ENCODE measurements at regions not wholly inside any gene's neighbourhood (a gene's known extent, or its start where the extent isn't known, plus 50 kb on each side); places are given as distances from the start of the nearest gene placed in this dataset.
"Not testable (repeated sequence)": the region's sequence is repeated elsewhere in the genome, so short reads cannot be mapped to it uniquely, and the experiment has no call there.

GRCh38 chr14:71247106-71247505 is 339.8 kb downstream of the PCNX1 start:
- Histone ChIP-seq H3K4me3 (no peak overlapping the region), H3K9me3 (no peaks in the 10 kb centered on the region), H3K4me1 (peaks cover 0 to 9% (median 0%) of the 10 kb centered on the region in 3 donors), H3K36me3 (no peaks in the 10 kb centered on the region), H3K27ac (no peak overlapping the region), H3K27me3 (no peaks in the 10 kb centered on the region)
- TF ChIP-seq POLR2AphosphoS5 (IDR thresholded peaks at IDR 0.05) (no peak), EP300 (IDR thresholded peaks at IDR 0.05) (no peak), POLR2A (IDR thresholded peaks at IDR 0.05) (no peak), CTCF (IDR thresholded peaks at IDR 0.05) (no peak)
- ATAC-seq = no peak
- 52 to 68% methylated on average over 2 to 4 of the region's 4 CpGs for WGBS, 2 donors (ENCODE audit: low coverage in 1 of 2)

DNA sequence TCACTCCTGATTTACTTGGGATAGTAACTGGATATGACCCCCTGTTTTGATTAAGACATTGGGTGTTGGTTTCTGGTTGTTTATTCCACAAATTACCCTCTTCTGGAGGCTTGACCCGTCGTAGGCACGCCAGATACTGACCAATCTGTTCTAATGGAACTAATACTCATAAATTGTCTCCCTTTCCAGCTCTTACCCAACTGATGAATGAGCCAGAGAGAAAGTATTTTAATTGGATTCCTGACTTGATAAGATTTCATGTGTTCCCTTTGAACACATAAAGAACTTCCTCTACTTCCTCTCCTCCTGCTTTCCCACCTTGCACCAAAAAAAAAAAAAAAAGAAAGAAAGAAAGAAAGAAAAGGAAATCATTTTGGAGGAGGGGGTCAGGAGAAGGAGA is 340.9 kb downstream of the PCNX1 start:
- Histone ChIP-seq H3K9me3 (no peaks in the 10 kb centered on the region), H3K4me3 (no peak overlapping the region), H3K4me1 (no peaks in the 10 kb centered on the region), H3K36me3 (no peaks in the 10 kb centered on the region), H3K27ac (no peak overlapping the region), H3K27me3 (no peaks in the 10 kb centered on the region)
- TF ChIP-seq POLR2A (IDR thresholded peaks at IDR 0.05) (no peak), CTCF (IDR thresholded peaks at IDR 0.05) (no peak), POLR2AphosphoS5 (IDR thresholded peaks at IDR 0.05) (no peak), EP300 (IDR thresholded peaks at IDR 0.05) (no peak)
- no peak for ATAC-seq
- 73 to 79% methylated on average over 3 of the region's 3 CpGs for WGBS, 2 donors (ENCODE audit: low coverage in 1 of 2)

GRCh38 chr14:71250347-71250746 is 343.1 kb downstream of the PCNX1 start:
- Histone ChIP-seq H3K27me3 (no peaks in the 10 kb centered on the region), H3K27ac (no peak overlapping the region), H3K36me3 (no peaks in the 10 kb centered on the region), H3K4me1 (no peaks in the 10 kb centered on the region), H3K4me3 (no peak overlapping the region), H3K9me3 (peaks cover 0 to 4% (median 0%) of the 10 kb centered on the region in 3 donors)
- no peak for ATAC-seq
- TF ChIP-seq POLR2AphosphoS5 (IDR thresholded peaks at IDR 0.05) (no peak), CTCF (IDR thresholded peaks at IDR 0.05) (no peak), POLR2A (IDR thresholded peaks at IDR 0.05) (no peak), EP300 (IDR thresholded peaks at IDR 0.05) (no peak)
- WGBS, 2 donors (ENCODE audit: low coverage in 1 of 2) = 20 to 86% methylated on average over 1 to 2 of the region's 2 CpGs

GRCh38 chr14:71250791-71251190 is 343.5 kb downstream of the PCNX1 start:
- no peak for ATAC-seq
- TF ChIP-seq CTCF (IDR thresholded peaks at IDR 0.05) = no peak
- no peak for TF ChIP-seq EP300 (IDR thresholded peaks at IDR 0.05)
- no peak for TF ChIP-seq POLR2A (IDR thresholded peaks at IDR 0.05)
- no peak for TF ChIP-seq POLR2AphosphoS5 (IDR thresholded peaks at IDR 0.05)
- Histone ChIP-seq H3K27ac (no peak overlapping the region), H3K27me3 (no peaks in the 10 kb centered on the region), H3K9me3 (peaks cover 0 to 4% (median 0%) of the 10 kb centered on the region in 3 donors), H3K36me3 (no peaks in the 10 kb centered on the region), H3K4me3 (no peak overlapping the region), H3K4me1 (no peaks in the 10 kb centered on the region)

GRCh38 chr14:71254091-71254719 is 346.9 kb downstream of the PCNX1 start:
- ATAC-seq, H3K27me3 ChIP-seq, H3K36me3 ChIP-seq, H3K4me1 ChIP-seq: not testable (repeated sequence)
- WGBS, 2 donors (ENCODE audit: low coverage in 1 of 2) = no CpG with 5 or more reads among the region's 53 CpGs
- Histone ChIP-seq H3K4me3 (peak overlapping the region; percentile 19 to 23), H3K9me3 (peaks cover 0 to 23% (median 0%) of the 10 kb centered on the region in 3 donors), H3K27ac (peak overlapping the region in 1 of 4 donors; percentile 44)
